Coronary artery (tissue), 2 donors: ENCODE measurements at regions not wholly inside any gene's neighbourhood (a gene's known extent, or its start where the extent isn't known, plus 50 kb on each side); places are given as distances from the start of the nearest gene placed in this dataset.

Experiments
- DNase-seq: peaks from one replicate; pipeline ENCODE4 v3.0.0-alpha.2; 2017; ENCODE audit warnings: low spot score
- H3K27ac ChIP-seq, 2 donors: fragments of 200-600 bp; sonication (generic); one replicate each; pipeline ENCODE4 v1.5.1; 2016 to 2019
- H3K4me3 ChIP-seq: fragments of 200-600 bp; sonication (generic); 2 replicates; pipeline ENCODE4 v1.5.1; 2016; ENCODE audit warnings: mild to moderate bottlenecking, moderate library complexity
- TF ChIP-seq, protein P1 (sequence below): fragments of 200-600 bp; sonication (generic); IDR thresholded peaks from one replicate; pipeline ENCODE4 v1.5.1; 2019; ENCODE audit warnings: antibody characterized with exemption

DNA sequence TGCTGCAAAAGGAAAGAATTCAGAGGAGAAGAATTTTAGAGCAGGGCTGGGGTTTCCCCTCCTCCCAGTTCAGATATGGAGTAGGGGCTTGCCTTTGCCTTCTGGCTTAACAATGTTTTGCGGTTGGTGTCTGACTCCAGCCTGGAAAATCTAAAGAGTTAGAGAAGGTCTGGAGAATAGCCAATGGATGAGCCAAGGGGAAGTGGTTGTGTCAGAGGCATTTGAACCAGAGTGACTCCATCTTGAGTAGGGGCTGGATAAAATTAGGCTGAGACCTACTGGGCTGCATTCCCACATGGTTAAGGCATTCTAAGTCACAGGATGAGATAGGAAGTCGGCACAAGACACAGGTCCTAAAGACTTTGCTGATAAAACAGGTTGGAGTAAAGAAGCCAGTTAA is 133.7 kb downstream of the DIRAS2 start:
- TF ChIP-seq, protein P1, sequence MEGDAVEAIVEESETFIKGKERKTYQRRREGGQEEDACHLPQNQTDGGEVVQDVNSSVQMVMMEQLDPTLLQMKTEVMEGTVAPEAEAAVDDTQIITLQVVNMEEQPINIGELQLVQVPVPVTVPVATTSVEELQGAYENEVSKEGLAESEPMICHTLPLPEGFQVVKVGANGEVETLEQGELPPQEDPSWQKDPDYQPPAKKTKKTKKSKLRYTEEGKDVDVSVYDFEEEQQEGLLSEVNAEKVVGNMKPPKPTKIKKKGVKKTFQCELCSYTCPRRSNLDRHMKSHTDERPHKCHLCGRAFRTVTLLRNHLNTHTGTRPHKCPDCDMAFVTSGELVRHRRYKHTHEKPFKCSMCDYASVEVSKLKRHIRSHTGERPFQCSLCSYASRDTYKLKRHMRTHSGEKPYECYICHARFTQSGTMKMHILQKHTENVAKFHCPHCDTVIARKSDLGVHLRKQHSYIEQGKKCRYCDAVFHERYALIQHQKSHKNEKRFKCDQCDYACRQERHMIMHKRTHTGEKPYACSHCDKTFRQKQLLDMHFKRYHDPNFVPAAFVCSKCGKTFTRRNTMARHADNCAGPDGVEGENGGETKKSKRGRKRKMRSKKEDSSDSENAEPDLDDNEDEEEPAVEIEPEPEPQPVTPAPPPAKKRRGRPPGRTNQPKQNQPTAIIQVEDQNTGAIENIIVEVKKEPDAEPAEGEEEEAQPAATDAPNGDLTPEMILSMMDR, result no peak
- Histone ChIP-seq H3K4me3 (no peak overlapping the region), H3K27ac (no peak overlapping the region)
- DNase-seq, result no peak

DNA sequence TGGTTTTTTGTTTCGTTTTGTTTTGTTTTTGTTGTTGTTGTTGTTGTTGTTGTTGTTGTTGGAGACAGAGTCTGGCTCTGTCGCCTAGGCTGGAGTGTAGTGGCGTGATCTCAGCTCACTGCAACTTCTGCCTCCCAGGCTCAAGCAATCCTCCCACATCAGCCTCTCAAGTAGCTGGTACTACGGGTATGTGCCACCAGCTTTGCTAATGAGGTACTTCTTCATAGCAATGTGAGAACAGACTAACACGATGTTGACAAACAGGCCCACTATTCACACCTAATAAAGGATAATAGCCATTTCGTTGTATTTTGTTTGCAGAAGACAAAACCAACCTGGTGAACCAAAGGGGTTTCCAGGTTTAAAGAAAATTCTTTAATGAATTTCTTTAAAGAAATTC is 130.9 kb downstream of the DIRAS2 start:
- DNase-seq, result no peak
- TF ChIP-seq, protein P1, result no peak
- Histone ChIP-seq H3K4me3 (no peak overlapping the region), H3K27ac (no peak overlapping the region)

DNA sequence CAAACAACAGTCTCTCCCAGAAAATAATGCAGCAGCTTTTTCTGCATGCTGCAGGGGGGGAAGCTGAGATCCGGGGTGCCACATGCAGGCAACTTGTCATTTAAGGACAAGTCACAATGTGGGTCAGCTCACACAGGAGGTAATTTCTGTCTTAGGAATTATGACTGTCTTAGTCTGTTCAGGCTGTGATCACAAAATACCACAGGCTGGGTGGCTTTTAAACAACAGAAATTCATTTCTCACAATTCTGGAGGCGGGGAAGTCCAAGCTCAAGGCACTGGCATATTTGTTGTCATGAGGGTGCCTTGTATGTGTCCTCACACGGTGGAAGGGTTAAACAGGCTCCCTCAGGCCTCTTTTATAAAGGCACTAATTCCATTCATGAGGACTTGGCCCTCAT is 127.7 kb downstream of the DIRAS2 start:
- no peak overlapping the region for H3K4me3 ChIP-seq
- no peak for DNase-seq
- TF ChIP-seq, protein P1, result no peak
- no peak overlapping the region for H3K27ac ChIP-seq

DNA sequence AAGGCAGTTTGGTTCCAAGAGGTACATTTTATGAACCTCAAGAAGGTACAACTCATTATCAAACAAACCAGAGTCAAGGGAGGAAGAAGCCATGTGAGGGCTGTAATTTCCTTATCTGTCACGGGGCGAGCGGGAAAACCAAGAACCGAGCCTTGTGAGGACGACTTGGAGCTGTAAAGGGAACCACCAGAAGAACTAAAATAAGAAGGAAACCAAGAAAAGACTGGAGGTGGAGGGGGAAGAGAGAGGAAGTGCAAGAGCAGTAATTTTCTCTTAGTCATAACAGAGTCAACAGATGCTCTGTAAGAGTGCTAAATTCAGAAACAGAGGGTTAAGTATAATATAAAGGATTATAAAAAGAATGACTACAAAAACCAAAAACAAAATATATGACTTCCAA is 127.1 kb downstream of the DIRAS2 start:
- TF ChIP-seq, protein P1, result no peak
- no peak overlapping the region for H3K4me3 ChIP-seq
- no peak overlapping the region for H3K27ac ChIP-seq
- DNase-seq, result no peak

DNA sequence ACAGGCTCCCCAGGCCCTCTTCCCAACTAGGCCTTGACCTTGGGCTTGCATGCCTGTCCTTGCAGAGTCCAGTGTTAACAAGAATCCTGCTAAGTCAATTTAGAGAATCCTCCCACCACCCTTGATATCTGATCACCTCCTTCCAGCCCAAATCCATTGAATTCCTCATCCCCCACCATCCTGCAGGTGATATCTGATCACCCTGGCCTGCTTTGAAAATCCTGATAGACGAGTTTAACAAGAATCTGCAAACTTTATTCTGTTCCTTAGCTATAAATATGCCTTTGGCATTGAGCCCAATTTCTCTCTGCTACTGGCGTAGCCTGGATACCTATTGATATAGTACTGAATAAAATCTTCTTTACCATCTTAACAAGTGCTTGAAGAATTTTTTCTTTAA is 125.5 kb downstream of the DIRAS2 start:
- H3K4me3 ChIP-seq, result no peak overlapping the region
- TF ChIP-seq, protein P1, result no peak
- H3K27ac ChIP-seq, result no peak overlapping the region
- no peak for DNase-seq

DNA sequence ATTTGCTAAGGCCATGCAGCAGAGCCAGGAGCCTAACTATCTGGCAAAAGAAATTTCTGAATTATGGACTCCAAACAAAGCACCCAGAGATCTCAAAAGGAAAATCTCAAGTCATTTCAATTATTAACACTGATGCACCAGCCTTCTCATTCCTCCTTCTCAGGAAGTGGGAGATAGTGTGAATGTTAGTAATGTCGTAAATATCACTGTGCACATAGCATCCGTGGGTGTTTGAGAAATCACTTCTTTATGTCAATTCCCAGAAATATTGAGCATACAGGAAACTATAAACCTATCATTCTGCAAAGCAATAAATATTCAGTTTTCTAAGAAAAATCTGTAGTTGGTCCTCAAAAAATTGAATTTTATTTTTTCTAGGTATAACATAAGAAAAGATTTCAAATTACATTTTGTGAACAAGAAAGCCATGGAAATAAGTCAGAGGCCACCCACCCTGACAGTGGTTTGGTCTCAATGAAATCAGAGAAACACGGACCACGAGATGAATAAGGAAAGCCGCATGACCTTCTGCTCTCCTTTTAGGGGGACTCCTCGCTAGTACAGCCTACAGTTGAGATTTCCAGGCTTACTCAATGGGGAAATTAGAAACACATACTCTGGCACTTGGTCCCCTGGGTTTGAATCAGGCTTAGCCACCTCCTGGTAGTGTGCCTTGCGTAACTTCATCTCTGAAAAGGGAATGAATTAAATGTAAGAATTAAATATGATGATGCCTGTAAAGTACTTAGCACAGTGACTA is 120.6 kb downstream of the DIRAS2 start:
- no peak overlapping the region for H3K4me3 ChIP-seq
- DNase-seq, result no peak
- TF ChIP-seq, protein P1, result no peak
- H3K27ac ChIP-seq, result no peak overlapping the region

DNA sequence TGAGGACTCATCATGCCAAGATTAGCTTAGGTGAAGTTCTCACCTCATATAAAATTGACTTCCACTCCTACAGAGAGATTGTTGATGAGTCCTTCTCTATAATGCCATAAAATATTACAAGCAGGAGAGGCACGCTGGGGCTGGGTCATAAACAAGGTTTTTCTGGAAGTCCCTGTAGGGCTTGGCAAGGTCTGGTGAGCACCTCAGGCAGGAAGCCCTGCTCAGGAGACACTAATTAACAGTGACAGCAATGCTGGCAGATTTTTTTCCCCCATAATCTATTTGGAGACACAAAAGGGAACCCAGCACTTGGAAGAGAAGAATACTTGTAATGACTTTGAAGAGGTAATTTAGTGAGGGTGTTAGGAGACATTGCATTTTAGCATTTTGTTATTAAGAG is 118.7 kb downstream of the DIRAS2 start:
- no peak for DNase-seq
- TF ChIP-seq, protein P1, result no peak
- Histone ChIP-seq H3K4me3 (no peak overlapping the region), H3K27ac (no peak overlapping the region)
